CD4-positive, alpha-beta T cell (primary cell): ENCODE measurements at regions not wholly inside any gene's neighbourhood (a gene's known extent, or its start where the extent isn't known, plus 50 kb on each side); places are given as distances from the start of the nearest gene placed in this dataset.

Experiments
- ATAC-seq: fragments of 200-7000 bp; cut with Tn5 transposase; one replicate; pipeline ENCODE4 v1.10.0; 2022; ENCODE audit warnings: mild to moderate bottlenecking; ENCODE audit not compliant: poor library complexity
- CTCF ChIA-PET: fragments of 350-600 bp; sonication (Branson Sonifier 250); formaldehyde crosslinking; loops from one replicate; lab custom pipeline; 2021; ENCODE audit warnings: antibody characterized with exemption, inconsistent platforms; lab: Charles Lee
- POLR2A ChIA-PET: fragments of 350-600 bp; sonication (Branson Sonifier 250); formaldehyde crosslinking; loops from one replicate; lab custom pipeline; 2021; ENCODE audit warnings: antibody characterized with exemption, inconsistent platforms; lab: Charles Lee
- DNase-seq, 14 experiments: peaks; one replicate each; pipeline ENCODE4 v3.0.0-alpha.2; 2013 to 2020; ENCODE audit warnings: mixed read lengths in 2 of 14
- H3K27ac ChIP-seq, 2 donors: one replicate each; pipeline versions ENCODE4 v1.5.1 to v1.7.0; 2013; ENCODE audit warnings: low read length in 2 of 2, low read depth in 1 of 2, mild to moderate bottlenecking in 1 of 2
- H3K27me3 ChIP-seq, 2 experiments: 1 replicate in 1 of 2; 2 replicates in 1 of 2; pipeline versions ENCODE4 v1.6.1 to v1.7.0; 2013; ENCODE audit warnings: low read length in 2 of 2, control low read depth in 1 of 2, mild to moderate bottlenecking in 1 of 2, moderate library complexity in 1 of 2; ENCODE audit not compliant: insufficient read depth in 2 of 2, control insufficient read depth in 1 of 2
- H3K36me3 ChIP-seq: one replicate; pipeline ENCODE4 v1.6.1; 2013; ENCODE audit warnings: low read length, control low read depth; ENCODE audit not compliant: insufficient read depth
- H3K4me1 ChIP-seq: one replicate; pipeline ENCODE4 v1.6.1; 2013; ENCODE audit warnings: low read length, control low read depth; ENCODE audit not compliant: insufficient read depth
- H3K4me3 ChIP-seq: one replicate; pipeline ENCODE4 v1.5.1; 2013; ENCODE audit warnings: mild to moderate bottlenecking, low read length, moderate library complexity
- H3K9me3 ChIP-seq, 2 experiments: 1 replicate in 1 of 2; 2 replicates in 1 of 2; pipeline versions ENCODE4 v1.6.1 to v1.7.0; 2013; ENCODE audit warnings: low read length in 2 of 2, mild to moderate bottlenecking in 2 of 2, control low read depth in 1 of 2, moderate library complexity in 1 of 2; ENCODE audit not compliant: control insufficient read depth in 1 of 2, insufficient read depth in 1 of 2
- H3K27ac Mint-ChIP-seq: one replicate; pipeline ENCODE4 v1.8.0; 2020; ENCODE audit warnings: mixed read lengths
- H3K27me3 Mint-ChIP-seq: one replicate; pipeline ENCODE4 v1.8.0; 2021; ENCODE audit warnings: mixed read lengths
- H3K36me3 Mint-ChIP-seq: one replicate; pipeline ENCODE4 v1.8.0; 2021; ENCODE audit warnings: low read depth, mixed read lengths
- H3K4me1 Mint-ChIP-seq: one replicate; pipeline ENCODE4 v1.8.0; 2021; ENCODE audit warnings: low read depth, mixed read lengths
- H3K4me3 Mint-ChIP-seq: one replicate; pipeline ENCODE4 v1.8.0; 2020; ENCODE audit warnings: mild to moderate bottlenecking, mixed read lengths
- H3K9me3 Mint-ChIP-seq: one replicate; pipeline ENCODE4 v1.8.0; 2020; ENCODE audit warnings: mixed read lengths
- intact Hi-C, 2 experiments: fragments of 100-400 bp; cut with DNase I in 1 of 2; cut with micrococcal nuclease in 1 of 2; formaldehyde crosslinking; loops; one replicate each; pipeline versions ENCODE4 v1.15.1 to v1.9.0; 2023 to 2025; cut with DNase I, micrococcal nuclease
- TF ChIP-seq, protein P1 (sequence below): fragments of 200-600 bp; IDR thresholded peaks from one replicate; pipeline ENCODE4 v1.8.0; 2022; ENCODE audit warnings: antibody characterized with exemption, mild to moderate bottlenecking

GRCh38 chr17:79545251-79546005 is 65.4 kb downstream of the RBFOX3 start:
- H3K4me1 ChIP-seq = no peaks in the 10 kb centered on the region
- DNase-seq (no peak), ATAC-seq (no peak)
- H3K36me3 Mint-ChIP-seq = no peaks in the 10 kb centered on the region
- H3K36me3 ChIP-seq = no peaks in the 10 kb centered on the region
- H3K27ac ChIP-seq = no peak overlapping the region
- TF ChIP-seq, protein P1, sequence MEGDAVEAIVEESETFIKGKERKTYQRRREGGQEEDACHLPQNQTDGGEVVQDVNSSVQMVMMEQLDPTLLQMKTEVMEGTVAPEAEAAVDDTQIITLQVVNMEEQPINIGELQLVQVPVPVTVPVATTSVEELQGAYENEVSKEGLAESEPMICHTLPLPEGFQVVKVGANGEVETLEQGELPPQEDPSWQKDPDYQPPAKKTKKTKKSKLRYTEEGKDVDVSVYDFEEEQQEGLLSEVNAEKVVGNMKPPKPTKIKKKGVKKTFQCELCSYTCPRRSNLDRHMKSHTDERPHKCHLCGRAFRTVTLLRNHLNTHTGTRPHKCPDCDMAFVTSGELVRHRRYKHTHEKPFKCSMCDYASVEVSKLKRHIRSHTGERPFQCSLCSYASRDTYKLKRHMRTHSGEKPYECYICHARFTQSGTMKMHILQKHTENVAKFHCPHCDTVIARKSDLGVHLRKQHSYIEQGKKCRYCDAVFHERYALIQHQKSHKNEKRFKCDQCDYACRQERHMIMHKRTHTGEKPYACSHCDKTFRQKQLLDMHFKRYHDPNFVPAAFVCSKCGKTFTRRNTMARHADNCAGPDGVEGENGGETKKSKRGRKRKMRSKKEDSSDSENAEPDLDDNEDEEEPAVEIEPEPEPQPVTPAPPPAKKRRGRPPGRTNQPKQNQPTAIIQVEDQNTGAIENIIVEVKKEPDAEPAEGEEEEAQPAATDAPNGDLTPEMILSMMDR = no peak
- H3K4me3 ChIP-seq = no peak overlapping the region
- H3K9me3 ChIP-seq = no peaks in the 10 kb centered on the region
- intact Hi-C loops = no loop called here
- H3K27ac Mint-ChIP-seq = no peak overlapping the region
- ChIA-PET POLR2A (no interaction called here), CTCF (no interaction called here)
- no peaks in the 10 kb centered on the region for H3K4me1 Mint-ChIP-seq
- H3K27me3 Mint-ChIP-seq = peaks cover 19% of the 10 kb centered on the region
- no peaks in the 10 kb centered on the region for H3K27me3 ChIP-seq
- H3K4me3 Mint-ChIP-seq = no peak overlapping the region
- H3K9me3 Mint-ChIP-seq = no peaks in the 10 kb centered on the region

DNA sequence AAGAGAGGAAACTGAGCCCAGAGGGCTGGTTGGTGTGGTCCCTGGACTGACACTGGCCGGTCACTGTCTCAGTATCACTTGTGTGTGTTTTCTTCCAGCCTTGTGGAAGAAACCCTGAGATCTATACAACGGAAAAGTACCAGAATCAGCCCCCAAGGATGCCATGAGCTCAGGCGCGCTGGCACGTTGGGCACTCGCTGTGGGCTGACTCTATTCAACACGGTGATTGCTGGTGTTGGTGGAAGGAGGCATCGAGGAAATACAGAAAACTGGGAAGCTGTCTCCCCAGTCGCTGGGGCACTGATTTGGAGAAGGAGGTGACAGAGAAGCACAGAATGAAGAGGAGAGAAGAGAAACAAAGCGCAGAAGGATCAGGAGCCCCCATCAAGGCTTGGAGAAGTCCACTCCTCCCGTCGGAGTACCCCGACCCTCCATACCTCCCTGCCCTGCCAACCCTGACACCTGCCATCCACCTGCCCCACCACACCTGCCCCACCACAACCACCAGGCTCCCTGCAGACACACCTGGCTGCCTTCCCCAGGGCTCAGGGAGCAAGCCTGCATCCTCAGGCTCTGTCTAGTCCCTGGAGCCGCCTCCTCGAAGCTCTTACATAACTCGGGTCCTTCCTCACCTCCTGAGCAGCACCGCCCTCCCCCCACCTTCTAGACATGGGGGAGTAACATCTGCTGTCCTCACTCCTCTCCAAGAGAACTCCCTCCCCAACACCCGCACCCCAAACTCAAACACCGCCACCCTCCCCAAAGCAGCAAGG is 66.5 kb downstream of the RBFOX3 start:
- H3K9me3 ChIP-seq = no peaks in the 10 kb centered on the region
- no peaks in the 10 kb centered on the region for H3K4me1 ChIP-seq
- no peak overlapping the region for H3K27ac ChIP-seq
- H3K27ac Mint-ChIP-seq = no peak overlapping the region
- CTCF ChIA-PET = no interaction called here
- peaks cover 15% of the 10 kb centered on the region for H3K27me3 Mint-ChIP-seq
- H3K36me3 Mint-ChIP-seq = no peaks in the 10 kb centered on the region
- intact Hi-C loops = no loop called here
- TF ChIP-seq, protein P1 = no peak
- H3K9me3 Mint-ChIP-seq = no peaks in the 10 kb centered on the region
- POLR2A ChIA-PET = no interaction called here
- no peak for ATAC-seq
- no peaks in the 10 kb centered on the region for H3K27me3 ChIP-seq
- no peaks in the 10 kb centered on the region for H3K36me3 ChIP-seq
- H3K4me3 ChIP-seq = no peak overlapping the region
- no peak for DNase-seq
- no peak overlapping the region for H3K4me3 Mint-ChIP-seq
- no peaks in the 10 kb centered on the region for H3K4me1 Mint-ChIP-seq

- H3K27ac ChIP-seq = no peak overlapping the region
- no peak overlapping the region for H3K4me3 ChIP-seq
- no peak for ATAC-seq
- Mint-ChIP-seq H3K4me3 (no peak overlapping the region), H3K9me3 (no peaks in the 10 kb centered on the region), H3K36me3 (no peaks in the 10 kb centered on the region), H3K27ac (no peak overlapping the region), H3K4me1 (no peaks in the 10 kb centered on the region), H3K27me3 (peaks cover 9% of the 10 kb centered on the region)
- ChIA-PET CTCF (no interaction called here), POLR2A (no interaction called here)
- intact Hi-C loops = no loop called here
- no peaks in the 10 kb centered on the region for H3K9me3 ChIP-seq
- H3K4me1 ChIP-seq = no peaks in the 10 kb centered on the region
- no peaks in the 10 kb centered on the region for H3K36me3 ChIP-seq
- TF ChIP-seq, protein P1 = no peak
- no peak for DNase-seq
- no peaks in the 10 kb centered on the region for H3K27me3 ChIP-seq
Observed at GRCh38 chr17:79543531-79543930, 67.3 kb downstream of the RBFOX3 start.
